ENCODE measurements at regions not wholly inside any gene's neighbourhood (a gene's known extent, or its start where the extent isn't known, plus 50 kb on each side); places are given as distances from the start of the nearest gene placed in this dataset.

- TF ChIP-seq FOXP2 (optimal IDR thresholded peaks at IDR 0.05; ENCODE audit: borderline replicate concordance, extremely low read depth, extremely low read length, insufficient read depth) = no peak
- no peak for TF ChIP-seq TAF1 (IDR thresholded peaks at IDR 0.05; ENCODE audit: borderline replicate concordance, insufficient read depth, low read length)
- no peak for TF ChIP-seq REST (IDR thresholded peaks at IDR 0.05; ENCODE audit: insufficient read depth in 1 of 2, low read depth in 2 of 2, low read length in 2 of 2)
- TF ChIP-seq SIN3A (IDR thresholded peaks at IDR 0.05; ENCODE audit: borderline replicate concordance, insufficient read depth, low read length) = no peak
- no peak for TF ChIP-seq POLR2AphosphoS5 (IDR thresholded peaks at IDR 0.05; ENCODE audit: low read depth, low read length)
These were observed 201.8 kb upstream of the NCAM1 start for GRCh38 chr11:112759418-112759817.

GRCh38 chr11:112760396-112761059 is 200.7 kb upstream of the NCAM1 start:
- no peak for TF ChIP-seq TAF1 (IDR thresholded peaks at IDR 0.05; ENCODE audit: borderline replicate concordance, insufficient read depth, low read length)
- no peak for TF ChIP-seq POLR2AphosphoS5 (IDR thresholded peaks at IDR 0.05; ENCODE audit: low read depth, low read length)
- no peak for TF ChIP-seq FOXP2 (optimal IDR thresholded peaks at IDR 0.05; ENCODE audit: borderline replicate concordance, extremely low read depth, extremely low read length, insufficient read depth)
- TF ChIP-seq REST (IDR thresholded peaks at IDR 0.05; ENCODE audit: insufficient read depth in 1 of 2, low read depth in 2 of 2, low read length in 2 of 2) = no peak
- TF ChIP-seq SIN3A (IDR thresholded peaks at IDR 0.05; ENCODE audit: borderline replicate concordance, insufficient read depth, low read length) = no peak

- TF ChIP-seq SIN3A (IDR thresholded peaks at IDR 0.05; ENCODE audit: borderline replicate concordance, insufficient read depth, low read length) (no peak), REST (IDR thresholded peaks at IDR 0.05; ENCODE audit: insufficient read depth in 1 of 2, low read depth in 2 of 2, low read length in 2 of 2) (no peak), FOXP2 (optimal IDR thresholded peaks at IDR 0.05; ENCODE audit: borderline replicate concordance, extremely low read depth, extremely low read length, insufficient read depth) (no peak), POLR2AphosphoS5 (IDR thresholded peaks at IDR 0.05; ENCODE audit: low read depth, low read length) (no peak)
These were observed 199.1 kb upstream of the NCAM1 start for GRCh38 chr11:112761911-112762706.

GRCh38 chr11:112762707-112763090 is 198.5 kb upstream of the NCAM1 start:
- no peak for TF ChIP-seq FOXP2 (optimal IDR thresholded peaks at IDR 0.05; ENCODE audit: borderline replicate concordance, extremely low read depth, extremely low read length, insufficient read depth)
- no peak for TF ChIP-seq TAF1 (IDR thresholded peaks at IDR 0.05; ENCODE audit: borderline replicate concordance, insufficient read depth, low read length)
- no peak for TF ChIP-seq REST (IDR thresholded peaks at IDR 0.05; ENCODE audit: insufficient read depth in 1 of 2, low read depth in 2 of 2, low read length in 2 of 2)
